Breast epithelium (tissue), 3 donors: ENCODE measurements at regions not wholly inside any gene's neighbourhood (a gene's known extent, or its start where the extent isn't known, plus 50 kb on each side); places are given as distances from the start of the nearest gene placed in this dataset.
"Not testable (repeated sequence)": the region's sequence is repeated elsewhere in the genome, so short reads cannot be mapped to it uniquely, and the experiment has no call there.

Source experiments
- POLR2A ChIP-seq: fragments of 450-650 bp; IDR thresholded peaks from one replicate; pipeline ENCODE4 v1.6.1; 2016; ENCODE audit warnings: antibody characterized with exemption, mild to moderate bottlenecking, moderate library complexity
- TF ChIP-seq, protein P1 (sequence below), 3 donors: fragments of 450-650 bp; IDR thresholded peaks; one replicate each; pipeline ENCODE4 v1.5.1; 2016 to 2017; ENCODE audit warnings: antibody characterized with exemption in 3 of 3, mild to moderate bottlenecking in 3 of 3, moderate library complexity in 3 of 3

DNA sequence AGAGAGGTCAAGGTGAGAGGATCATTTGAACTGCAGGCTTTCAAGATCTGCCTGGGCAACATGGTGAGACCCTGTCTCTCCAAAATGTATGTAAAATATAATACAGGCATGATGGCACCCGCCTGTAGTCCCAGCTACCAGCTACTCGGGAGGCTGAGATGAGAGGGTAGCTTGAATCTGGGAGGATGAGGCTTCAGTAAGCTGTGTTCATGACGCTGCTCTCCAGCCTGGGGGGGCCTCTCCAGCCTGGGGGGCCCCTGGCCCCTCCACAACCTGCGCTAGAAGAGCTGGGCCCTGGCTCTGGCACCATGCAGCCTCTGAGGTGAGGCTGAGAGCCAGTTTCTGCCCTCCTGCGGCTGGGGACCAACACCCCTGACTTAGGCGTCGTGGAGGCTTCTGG is 85.3 kb downstream of the POTEH start:
- TF ChIP-seq POLR2A = not testable (repeated sequence)
- TF ChIP-seq, protein P1, sequence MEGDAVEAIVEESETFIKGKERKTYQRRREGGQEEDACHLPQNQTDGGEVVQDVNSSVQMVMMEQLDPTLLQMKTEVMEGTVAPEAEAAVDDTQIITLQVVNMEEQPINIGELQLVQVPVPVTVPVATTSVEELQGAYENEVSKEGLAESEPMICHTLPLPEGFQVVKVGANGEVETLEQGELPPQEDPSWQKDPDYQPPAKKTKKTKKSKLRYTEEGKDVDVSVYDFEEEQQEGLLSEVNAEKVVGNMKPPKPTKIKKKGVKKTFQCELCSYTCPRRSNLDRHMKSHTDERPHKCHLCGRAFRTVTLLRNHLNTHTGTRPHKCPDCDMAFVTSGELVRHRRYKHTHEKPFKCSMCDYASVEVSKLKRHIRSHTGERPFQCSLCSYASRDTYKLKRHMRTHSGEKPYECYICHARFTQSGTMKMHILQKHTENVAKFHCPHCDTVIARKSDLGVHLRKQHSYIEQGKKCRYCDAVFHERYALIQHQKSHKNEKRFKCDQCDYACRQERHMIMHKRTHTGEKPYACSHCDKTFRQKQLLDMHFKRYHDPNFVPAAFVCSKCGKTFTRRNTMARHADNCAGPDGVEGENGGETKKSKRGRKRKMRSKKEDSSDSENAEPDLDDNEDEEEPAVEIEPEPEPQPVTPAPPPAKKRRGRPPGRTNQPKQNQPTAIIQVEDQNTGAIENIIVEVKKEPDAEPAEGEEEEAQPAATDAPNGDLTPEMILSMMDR (IDR thresholded peaks at IDR 0.05) = not testable (repeated sequence)
